Globus pallidus (tissue), 1 donor: ENCODE measurements at regions not wholly inside any gene's neighbourhood (a gene's known extent, or its start where the extent isn't known, plus 50 kb on each side); places are given as distances from the start of the nearest gene placed in this dataset.
"Not testable (repeated sequence)": the region's sequence is repeated elsewhere in the genome, so short reads cannot be mapped to it uniquely, and the experiment has no call there.

Source experiments
- DNase-seq: peaks from one replicate; pipeline ENCODE4 v3.0.0-alpha.2; 2015; ENCODE audit warnings: low spot score

DNA sequence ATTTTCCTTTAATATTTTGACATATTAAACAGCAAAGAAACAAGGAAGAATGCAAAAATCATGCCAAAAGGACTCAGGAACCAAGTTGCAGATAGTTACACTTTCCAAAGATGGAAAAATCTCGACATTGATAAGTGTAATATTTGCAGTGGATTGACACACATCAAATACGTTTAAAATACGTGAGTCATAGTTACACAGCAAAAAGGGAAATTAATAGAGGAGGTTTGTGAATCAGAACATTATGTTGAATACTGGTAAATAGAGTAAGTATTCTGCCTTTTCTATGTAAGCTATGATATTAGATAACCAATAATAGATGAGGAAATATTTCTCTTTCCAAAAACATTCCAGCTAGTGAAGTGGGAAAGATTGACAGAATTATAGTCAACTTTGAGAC is 1761.3 kb upstream of the IGFBP7 start:
- no peak for DNase-seq

GRCh38 chr4:58849026-58849425 is 1738.8 kb upstream of the IGFBP7 start:
- no peak for DNase-seq

GRCh38 chr4:58843455-58843854 is 1733.3 kb upstream of the IGFBP7 start:
- DNase-seq = no peak

DNA sequence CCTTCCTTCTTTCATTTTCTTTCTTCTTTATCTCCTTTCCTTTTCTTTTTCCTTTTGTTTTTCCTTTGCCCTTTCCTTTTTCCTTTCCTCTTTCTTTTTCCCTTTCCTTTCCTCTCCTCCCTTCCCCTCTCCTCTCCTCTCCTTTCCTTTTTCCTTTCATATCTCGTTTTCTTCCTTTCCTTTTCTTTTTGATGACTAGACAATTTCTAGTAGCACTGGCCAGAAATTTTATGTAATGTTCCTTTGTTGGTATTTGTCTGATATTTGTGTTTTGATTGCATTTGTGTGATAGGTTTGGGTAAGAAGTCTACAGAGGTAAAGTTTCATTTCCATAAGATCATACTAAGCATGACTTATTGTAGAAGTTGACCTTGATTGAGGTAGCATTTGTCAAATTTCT is 1722.9 kb upstream of the IGFBP7 start:
- no peak for DNase-seq

- no peak for DNase-seq
Observed at GRCh38 chr4:58825278-58825677, 1715.1 kb upstream of the IGFBP7 start.

GRCh38 chr4:58818560-58818959 is 1708.4 kb upstream of the IGFBP7 start:
- not testable (repeated sequence) for DNase-seq

DNA sequence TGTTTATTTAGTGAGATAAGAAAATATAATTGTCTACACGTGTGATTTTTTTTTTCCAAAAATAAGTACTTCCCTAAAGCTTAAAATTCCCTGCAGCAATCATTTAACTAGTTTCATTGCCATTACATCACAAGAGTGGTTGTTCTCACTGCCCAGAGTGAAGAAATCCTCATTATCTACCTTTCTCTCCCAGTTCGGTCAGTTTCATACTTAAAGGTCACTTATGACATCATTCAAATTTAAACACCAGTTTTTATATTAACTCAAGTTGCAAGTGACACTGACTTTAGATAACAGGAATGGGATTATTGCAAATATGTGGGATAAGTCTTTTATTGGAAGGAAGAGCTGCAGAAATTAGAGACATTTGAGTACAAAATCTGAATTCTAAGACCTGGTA is 1699.8 kb upstream of the IGFBP7 start:
- DNase-seq = no peak

DNA sequence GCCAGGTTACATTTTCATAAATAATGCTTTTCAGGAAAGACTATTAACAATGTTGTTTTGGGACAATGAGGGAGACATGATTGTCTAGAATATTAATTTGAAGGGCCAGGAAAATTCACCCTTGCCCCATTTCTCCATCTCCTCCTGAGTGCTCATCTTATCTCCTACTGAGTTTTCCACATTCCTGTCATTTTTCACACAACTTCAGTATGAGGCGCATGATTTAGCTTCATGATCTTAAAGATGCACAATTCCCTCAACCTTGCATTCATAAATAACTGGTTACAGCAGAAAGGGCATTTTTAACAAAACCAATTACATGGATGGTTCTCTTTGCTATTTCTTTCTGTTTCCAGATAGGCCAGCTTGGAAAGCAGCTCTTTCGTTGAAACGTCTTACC is 1699.2 kb upstream of the IGFBP7 start:
- DNase-seq = no peak

DNA sequence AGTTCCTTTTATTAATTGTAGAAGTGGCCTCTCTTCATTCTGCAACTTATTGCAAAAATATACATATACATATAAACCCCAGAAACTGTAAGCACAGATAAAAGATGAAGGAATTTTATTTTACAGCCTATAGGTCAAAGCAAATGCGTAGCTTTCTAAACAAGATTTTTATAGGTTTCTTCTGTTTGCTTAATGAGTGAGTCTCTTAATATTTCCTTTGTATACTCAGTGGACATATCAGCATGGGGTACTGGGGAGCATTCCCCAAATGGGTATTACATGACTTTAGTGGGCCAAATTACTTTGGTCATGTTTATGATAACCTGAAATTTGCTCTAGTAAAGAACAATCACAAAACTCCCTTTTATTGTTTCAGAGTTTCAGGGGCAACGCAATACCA is 1698.6 kb upstream of the IGFBP7 start:
- DNase-seq = no peak

GRCh38 chr4:58807843-58808615 is 1697.8 kb upstream of the IGFBP7 start:
- no peak for DNase-seq

DNA sequence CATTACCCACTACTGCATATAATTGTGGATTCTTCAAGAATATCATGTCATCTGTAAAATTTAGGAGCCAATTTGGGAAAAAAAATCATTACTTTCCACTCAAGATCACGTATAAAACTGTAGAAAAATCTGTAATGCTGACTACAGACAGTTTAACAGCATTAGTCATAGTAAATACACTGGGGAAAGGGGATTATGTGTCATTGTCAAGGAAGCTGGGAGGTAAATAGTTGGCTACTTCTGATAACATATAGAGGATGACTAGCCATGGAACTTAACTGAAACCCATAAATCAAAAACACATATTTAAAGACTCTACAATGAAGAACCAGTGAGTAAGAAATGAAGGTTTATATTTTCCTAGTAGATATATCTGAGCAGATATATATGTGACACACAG is 1666.4 kb upstream of the IGFBP7 start:
- no peak for DNase-seq

GRCh38 chr4:58767598-58767997 is 1657.4 kb upstream of the IGFBP7 start:
- DNase-seq = no peak

DNA sequence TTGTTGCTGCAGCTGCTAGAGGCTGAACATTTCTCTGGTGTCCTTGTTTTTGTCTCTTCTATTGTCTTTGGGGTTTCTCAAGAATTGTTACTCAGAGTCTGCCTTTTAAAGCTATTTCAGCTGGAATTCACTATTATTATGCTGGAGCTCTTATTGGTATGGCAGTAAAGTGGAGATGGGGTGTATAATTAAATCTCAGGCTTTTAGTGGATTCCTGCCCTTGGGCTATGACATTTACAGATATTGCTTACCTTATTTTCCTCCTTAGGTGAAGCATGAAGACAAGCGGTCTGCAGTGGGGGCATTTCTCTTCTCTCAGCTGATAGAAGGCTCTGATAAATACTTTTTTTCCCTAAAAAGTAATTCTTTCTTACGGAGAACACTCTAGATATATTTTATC is 1656.6 kb upstream of the IGFBP7 start:
- no peak for DNase-seq

DNA sequence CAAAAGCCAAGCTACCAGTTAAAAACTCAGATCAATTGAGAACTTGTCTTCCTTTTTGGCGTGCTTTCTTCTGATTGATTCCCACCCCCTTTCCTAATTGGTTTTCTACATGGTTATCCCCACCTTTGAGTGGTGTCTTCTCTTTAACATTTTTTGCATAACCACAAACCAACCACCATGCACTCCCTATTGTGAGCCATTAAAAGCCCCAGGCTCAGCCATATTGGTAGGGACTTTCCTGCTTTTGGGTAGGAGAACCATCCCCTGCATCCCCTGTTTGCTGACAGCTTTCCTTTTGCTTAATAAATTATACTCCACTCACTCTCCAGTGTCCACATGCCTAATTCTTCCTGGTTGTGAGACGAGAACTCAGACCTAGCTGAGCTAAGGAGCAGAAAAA is 1651.4 kb upstream of the IGFBP7 start:
- no peak for DNase-seq

- DNase-seq = no peak
Observed at GRCh38 chr4:58760737-58761136, 1650.6 kb upstream of the IGFBP7 start.

DNA sequence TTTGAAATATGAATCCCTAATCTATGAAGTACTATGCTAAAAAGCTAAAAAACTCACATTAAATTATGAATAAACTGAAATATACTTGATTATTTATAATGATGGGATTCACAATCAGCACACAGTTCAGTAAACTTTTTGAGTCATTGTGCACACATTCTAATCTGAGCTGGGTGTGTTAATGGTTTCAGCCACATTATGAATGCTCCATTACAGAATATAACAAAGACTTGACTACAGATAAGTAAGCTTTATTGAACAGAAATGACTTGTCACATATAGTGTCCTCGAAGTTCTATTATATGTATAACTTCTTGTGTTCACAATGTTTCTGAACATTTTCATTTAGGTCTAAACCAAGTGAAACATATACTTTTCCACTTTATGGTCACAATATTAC is 1649.9 kb upstream of the IGFBP7 start:
- no peak for DNase-seq

GRCh38 chr4:58749206-58749605 is 1639.0 kb upstream of the IGFBP7 start:
- no peak for DNase-seq

GRCh38 chr4:58740897-58741296 is 1630.7 kb upstream of the IGFBP7 start:
- no peak for DNase-seq

- DNase-seq = no peak
Observed at GRCh38 chr4:58739275-58739674, 1629.1 kb upstream of the IGFBP7 start.

DNA sequence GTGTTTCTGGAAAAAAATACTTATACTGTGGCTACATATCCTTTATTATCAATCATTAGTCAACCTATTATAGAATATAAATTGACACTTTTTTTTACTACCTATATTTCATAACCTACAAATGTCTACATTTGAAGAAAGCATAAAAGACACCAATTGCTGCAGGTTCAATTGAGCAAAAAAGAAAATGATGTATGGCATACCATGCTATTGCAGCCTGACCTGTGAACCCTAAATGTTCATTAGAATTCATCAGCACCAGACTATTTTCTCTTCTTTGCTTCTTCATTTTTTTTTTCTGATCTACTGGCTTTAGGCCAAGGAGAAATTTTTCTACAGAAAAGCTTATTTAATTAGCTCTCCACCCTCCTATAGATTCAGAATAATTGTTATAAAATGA is 1628.2 kb upstream of the IGFBP7 start:
- no peak for DNase-seq

DNA sequence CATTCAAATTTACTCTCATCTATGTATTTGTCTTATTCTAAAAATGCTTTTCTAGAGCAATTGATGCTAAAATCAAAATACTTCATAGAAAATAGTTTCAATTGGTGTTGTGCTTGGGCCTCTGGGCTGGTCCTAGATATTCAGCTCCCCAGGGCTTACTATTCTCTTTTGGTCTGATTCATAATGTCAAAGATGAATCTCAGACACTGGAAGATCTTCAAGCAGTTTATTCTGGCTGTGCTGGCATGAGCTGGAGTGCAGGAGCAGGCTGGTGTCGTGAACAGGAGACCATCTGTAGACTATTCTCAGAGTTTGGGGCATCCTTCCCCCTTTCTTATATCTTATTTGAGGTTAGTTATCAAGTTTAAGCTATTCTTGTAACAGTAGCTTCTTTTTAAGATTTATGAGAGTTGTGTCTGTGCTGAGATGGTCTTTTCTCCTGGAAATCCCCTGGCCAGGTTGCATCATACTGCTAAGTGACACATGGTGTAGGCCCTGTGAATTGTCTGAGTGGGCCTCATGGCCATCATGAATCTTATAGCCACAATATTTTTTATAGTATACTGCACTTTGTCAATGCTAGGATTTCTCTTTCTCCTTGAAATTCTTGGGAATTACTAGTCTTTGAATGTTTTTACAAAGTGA is 1624.0 kb upstream of the IGFBP7 start:
- DNase-seq = no peak

- no peak for DNase-seq
Observed at GRCh38 chr4:58732973-58733372, 1622.8 kb upstream of the IGFBP7 start.

GRCh38 chr4:58723954-58724353 is 1613.8 kb upstream of the IGFBP7 start:
- DNase-seq = no peak

DNA sequence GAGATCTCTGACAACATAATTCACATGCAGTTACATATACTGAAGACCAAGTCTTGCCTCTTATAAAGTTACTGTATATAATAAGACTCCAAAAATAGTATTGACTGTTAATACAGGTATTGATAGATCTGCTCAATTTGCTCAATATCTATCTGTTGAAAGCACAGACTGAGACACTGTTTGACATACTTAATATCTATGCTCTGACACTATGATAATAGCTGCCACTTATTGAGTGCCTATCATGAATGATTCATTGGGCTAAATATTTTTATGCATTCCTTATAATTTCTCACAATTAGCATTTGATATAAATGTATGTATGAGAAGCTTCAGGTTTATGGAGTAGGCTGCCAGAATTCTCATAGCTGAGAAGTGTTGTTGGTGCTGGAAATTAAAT is 1600.9 kb upstream of the IGFBP7 start:
- no peak for DNase-seq
